ENCODE measurements at regions not wholly inside any gene's neighbourhood (a gene's known extent, or its start where the extent isn't known, plus 50 kb on each side); places are given as distances from the start of the nearest gene placed in this dataset.

DNA sequence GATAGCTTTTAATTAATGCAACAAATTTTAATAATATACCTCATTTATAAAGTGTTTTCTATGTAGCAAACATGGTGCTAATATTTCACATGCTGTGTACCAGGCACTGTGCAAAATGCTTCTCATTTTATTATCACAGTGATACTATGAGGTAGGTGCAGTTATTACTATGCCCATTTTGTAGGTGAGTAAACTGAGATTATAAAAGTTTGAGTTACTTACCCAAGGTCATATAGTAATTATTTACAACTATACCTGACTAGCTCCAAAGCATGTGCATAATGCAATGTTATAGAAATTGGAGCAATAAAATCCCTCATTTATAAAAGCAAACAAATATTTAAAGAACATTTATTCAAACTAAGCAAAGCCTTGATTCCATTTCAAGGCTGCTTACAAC is 54.5 kb upstream of the DCBLD2 start:
- peaks cover 6% of the 10 kb centered on the region for H3K27me3 Mint-ChIP-seq
- ChIA-PET CTCF (no interaction called here), POLR2A (no interaction called here)
- H3K4me1 Mint-ChIP-seq (ENCODE audit: low read depth) = no peaks in the 10 kb centered on the region
- no peak overlapping the region for H3K4me3 Mint-ChIP-seq
- H3K36me3 Mint-ChIP-seq = no peaks in the 10 kb centered on the region
- no peak overlapping the region for H3K27ac Mint-ChIP-seq
- no peaks in the 10 kb centered on the region for H3K9me3 Mint-ChIP-seq
- intact Hi-C loops (cut with micrococcal nuclease) = no loop called here
- DNase-seq = no peak

- Mint-ChIP-seq H3K9me3 (no peaks in the 10 kb centered on the region), H3K4me1 (ENCODE audit: low read depth) (no peaks in the 10 kb centered on the region), H3K27me3 (peaks cover 6% of the 10 kb centered on the region), H3K36me3 (no peaks in the 10 kb centered on the region), H3K27ac (no peak overlapping the region), H3K4me3 (no peak overlapping the region)
- ChIA-PET CTCF (no interaction called here), POLR2A (no interaction called here)
- intact Hi-C loops (cut with micrococcal nuclease) = no loop called here
- no peak for DNase-seq
Observed at GRCh38 chr3:98954791-98955604, 53.5 kb upstream of the DCBLD2 start.

DNA sequence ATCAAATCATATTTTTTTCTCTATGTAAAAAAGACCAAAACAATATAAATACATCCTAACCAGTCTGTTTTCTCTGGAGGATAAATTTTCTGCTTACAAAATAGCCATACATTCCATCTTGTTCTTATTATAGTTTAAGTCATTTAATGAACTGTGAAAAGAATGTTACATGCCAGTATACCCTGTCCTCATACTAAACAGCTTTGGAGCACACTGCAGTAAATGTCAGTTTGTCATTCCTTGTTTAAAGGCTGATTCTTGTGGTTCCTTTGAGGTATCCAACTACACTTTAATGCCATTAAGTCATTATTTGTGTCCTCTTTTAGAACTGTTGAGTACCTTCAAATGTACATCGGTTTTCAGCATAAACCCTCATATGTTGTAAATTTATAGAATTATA is 52.7 kb upstream of the DCBLD2 start:
- peaks cover 6% of the 10 kb centered on the region for H3K27me3 Mint-ChIP-seq
- H3K9me3 Mint-ChIP-seq = no peaks in the 10 kb centered on the region
- ChIA-PET CTCF (no interaction called here), POLR2A (no interaction called here)
- H3K4me1 Mint-ChIP-seq (ENCODE audit: low read depth) = no peaks in the 10 kb centered on the region
- DNase-seq = no peak
- no peak overlapping the region for H3K4me3 Mint-ChIP-seq
- H3K36me3 Mint-ChIP-seq = no peaks in the 10 kb centered on the region
- H3K27ac Mint-ChIP-seq = no peak overlapping the region
- intact Hi-C loops (cut with micrococcal nuclease) = no loop called here

DNA sequence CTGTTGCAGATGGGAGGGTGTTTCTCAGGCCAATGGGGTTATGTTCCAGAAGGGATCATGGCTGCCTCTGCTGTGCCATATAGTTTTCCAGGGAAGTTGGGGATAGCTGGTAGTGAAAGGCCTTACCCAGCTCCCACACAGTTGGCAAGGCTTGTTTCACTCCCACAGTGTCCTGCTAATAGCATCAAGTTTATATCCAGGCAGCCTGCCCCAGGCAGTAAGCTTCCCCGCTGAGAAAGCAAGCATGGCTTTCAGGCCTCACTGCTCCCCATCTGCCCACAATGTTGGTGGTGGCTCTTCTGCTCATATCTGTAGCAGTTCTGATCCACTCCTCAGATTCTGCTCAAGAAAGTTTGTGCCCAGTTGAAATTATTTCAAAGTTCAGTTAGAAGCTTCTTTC is 50.9 kb upstream of the DCBLD2 start:
- H3K9me3 Mint-ChIP-seq = no peaks in the 10 kb centered on the region
- no peak overlapping the region for H3K4me3 Mint-ChIP-seq
- ChIA-PET CTCF (no interaction called here), POLR2A (no interaction called here)
- intact Hi-C loops (cut with micrococcal nuclease) = no loop called here
- H3K4me1 Mint-ChIP-seq (ENCODE audit: low read depth) = no peaks in the 10 kb centered on the region
- DNase-seq = no peak
- peaks cover 8% of the 10 kb centered on the region for H3K27me3 Mint-ChIP-seq
- H3K36me3 Mint-ChIP-seq = no peaks in the 10 kb centered on the region
- H3K27ac Mint-ChIP-seq = no peak overlapping the region

Data from activated CD4-positive, alpha-beta memory T cell treated with anti-CD3 and anti-CD28 coated beads for 36 hours (primary cell).